ENCODE measurements at regions not wholly inside any gene's neighbourhood (a gene's known extent, or its start where the extent isn't known, plus 50 kb on each side); places are given as distances from the start of the nearest gene placed in this dataset.

DNA sequence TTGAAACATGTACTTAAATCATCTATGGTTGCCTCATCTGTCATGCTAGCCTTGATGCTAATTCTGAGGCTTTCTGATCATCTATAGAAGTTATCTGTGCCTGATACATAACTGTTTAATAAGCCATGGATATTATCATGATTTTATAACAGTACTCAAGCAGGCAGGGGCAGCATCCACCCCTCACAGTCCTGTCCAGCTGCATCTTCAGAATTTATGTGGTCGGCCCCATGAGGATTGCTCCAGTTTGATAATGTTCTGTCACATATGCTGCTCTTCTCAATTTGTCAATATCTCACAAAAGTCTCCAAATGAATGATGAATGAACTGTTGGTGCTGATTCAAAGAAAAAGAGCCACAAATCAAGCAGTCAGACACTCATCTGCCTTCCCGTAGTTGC lies 335.1 kb upstream of the POM121L12 start:
- no peak overlapping the region for H3K4me3 ChIP-seq (ENCODE audit: low read length)
- DNase-seq (ENCODE audit: low read depth) = no peak
- TF ChIP-seq, protein P1, sequence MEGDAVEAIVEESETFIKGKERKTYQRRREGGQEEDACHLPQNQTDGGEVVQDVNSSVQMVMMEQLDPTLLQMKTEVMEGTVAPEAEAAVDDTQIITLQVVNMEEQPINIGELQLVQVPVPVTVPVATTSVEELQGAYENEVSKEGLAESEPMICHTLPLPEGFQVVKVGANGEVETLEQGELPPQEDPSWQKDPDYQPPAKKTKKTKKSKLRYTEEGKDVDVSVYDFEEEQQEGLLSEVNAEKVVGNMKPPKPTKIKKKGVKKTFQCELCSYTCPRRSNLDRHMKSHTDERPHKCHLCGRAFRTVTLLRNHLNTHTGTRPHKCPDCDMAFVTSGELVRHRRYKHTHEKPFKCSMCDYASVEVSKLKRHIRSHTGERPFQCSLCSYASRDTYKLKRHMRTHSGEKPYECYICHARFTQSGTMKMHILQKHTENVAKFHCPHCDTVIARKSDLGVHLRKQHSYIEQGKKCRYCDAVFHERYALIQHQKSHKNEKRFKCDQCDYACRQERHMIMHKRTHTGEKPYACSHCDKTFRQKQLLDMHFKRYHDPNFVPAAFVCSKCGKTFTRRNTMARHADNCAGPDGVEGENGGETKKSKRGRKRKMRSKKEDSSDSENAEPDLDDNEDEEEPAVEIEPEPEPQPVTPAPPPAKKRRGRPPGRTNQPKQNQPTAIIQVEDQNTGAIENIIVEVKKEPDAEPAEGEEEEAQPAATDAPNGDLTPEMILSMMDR (IDR thresholded peaks at IDR 0.05; ENCODE audit: insufficient read depth, low read depth, low read length, missing control alignments) = no peak

DNA sequence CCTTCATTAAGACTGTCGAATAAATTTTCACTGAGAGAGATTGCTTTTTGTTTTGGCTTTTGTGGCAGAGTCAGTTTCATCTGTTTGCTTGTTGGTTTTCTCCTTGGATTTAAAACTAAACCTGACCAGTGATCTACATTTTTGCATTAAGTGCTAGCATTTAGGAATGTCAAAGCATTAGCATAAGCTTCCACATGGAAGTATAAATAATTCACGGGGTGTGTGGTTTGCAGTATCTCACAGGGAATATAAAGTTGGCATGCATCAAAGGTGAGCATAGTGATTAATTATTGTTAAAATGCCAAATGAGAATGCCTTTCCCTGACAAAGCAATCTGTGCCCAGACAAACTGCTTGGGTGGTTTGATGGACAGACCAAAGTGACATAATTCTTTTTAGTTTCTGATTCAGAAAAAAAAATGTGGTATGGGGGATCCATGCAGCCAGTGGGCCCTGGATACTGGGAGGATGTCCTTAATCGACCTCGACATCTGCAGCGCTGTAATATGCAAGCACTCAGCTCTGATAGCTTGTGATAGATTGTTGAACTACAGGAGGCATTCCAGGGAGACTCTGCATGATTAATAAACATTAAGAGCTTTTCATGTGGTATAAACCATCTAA lies 339.3 kb upstream of the POM121L12 start:
- no peak overlapping the region for H3K4me3 ChIP-seq (ENCODE audit: low read length)
- no peak for DNase-seq (ENCODE audit: low read depth)
- TF ChIP-seq, protein P1 (IDR thresholded peaks at IDR 0.05; ENCODE audit: insufficient read depth, low read depth, low read length, missing control alignments) = no peak

DNA sequence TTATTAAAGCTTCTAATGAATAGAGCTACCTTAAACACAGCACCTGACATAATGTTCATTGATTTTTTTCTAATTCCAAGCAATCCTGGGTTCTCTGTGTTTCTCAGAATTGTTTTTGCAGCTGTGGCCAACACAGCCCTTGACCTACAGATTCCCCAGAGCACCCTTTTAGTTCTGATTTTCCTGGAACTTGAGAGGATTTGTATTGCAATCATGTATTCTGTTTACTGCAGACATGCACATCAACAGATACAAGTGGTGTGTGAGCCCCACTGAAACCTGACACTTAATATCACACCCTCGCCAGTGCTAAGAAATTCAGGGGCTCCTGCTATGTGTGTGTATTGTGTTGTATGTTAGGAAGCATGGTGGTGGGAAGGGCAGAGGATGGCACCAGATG lies 344.2 kb upstream of the POM121L12 start:
- TF ChIP-seq, protein P1 (IDR thresholded peaks at IDR 0.05; ENCODE audit: insufficient read depth, low read depth, low read length, missing control alignments) = no peak
- DNase-seq (ENCODE audit: low read depth) = no peak
- H3K4me3 ChIP-seq (ENCODE audit: low read length) = no peak overlapping the region

DNA sequence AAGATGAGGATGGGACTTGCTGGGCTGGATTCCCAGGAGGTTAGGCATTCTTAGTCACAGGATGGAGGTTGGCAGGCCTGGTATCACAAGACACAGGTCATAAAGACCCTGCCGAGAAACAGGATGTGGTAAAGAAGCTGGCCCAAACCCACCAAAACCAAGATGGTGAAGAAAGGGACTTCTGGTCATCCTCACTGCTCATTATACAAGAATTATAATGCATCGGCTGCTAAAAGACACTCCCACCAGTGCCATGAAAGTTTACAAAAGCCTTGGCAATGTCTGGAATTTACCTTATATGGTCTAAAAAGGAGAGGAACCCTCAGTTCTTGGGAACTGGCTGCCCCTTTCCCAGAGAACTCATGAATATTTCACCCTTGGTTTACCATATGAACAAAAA lies 345.5 kb upstream of the POM121L12 start:
- TF ChIP-seq, protein P1 (IDR thresholded peaks at IDR 0.05; ENCODE audit: insufficient read depth, low read depth, low read length, missing control alignments) = no peak
- no peak overlapping the region for H3K4me3 ChIP-seq (ENCODE audit: low read length)
- no peak for DNase-seq (ENCODE audit: low read depth)

DNA sequence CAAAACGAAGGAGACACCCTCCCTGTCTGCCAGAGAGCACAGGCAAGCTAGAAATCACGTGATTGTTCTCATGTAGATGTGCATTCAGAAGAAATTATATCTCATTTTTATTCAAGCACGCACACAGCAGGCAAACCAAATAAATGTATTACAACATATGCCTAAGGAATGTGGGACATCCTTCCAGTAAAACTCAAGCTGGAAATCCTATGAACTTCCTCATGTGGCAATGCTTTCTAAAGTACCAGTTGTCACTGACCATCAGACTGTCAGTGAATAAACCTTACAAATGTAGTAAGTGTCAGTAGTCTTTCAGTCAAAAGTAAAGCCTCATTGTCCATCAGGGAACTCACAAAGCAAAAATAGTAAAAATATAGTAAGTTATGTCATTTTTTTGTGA lies 350.1 kb upstream of the POM121L12 start:
- H3K4me3 ChIP-seq (ENCODE audit: low read length) = no peak overlapping the region
- TF ChIP-seq, protein P1 (IDR thresholded peaks at IDR 0.05; ENCODE audit: insufficient read depth, low read depth, low read length, missing control alignments) = no peak
- no peak for DNase-seq (ENCODE audit: low read depth)

DNA sequence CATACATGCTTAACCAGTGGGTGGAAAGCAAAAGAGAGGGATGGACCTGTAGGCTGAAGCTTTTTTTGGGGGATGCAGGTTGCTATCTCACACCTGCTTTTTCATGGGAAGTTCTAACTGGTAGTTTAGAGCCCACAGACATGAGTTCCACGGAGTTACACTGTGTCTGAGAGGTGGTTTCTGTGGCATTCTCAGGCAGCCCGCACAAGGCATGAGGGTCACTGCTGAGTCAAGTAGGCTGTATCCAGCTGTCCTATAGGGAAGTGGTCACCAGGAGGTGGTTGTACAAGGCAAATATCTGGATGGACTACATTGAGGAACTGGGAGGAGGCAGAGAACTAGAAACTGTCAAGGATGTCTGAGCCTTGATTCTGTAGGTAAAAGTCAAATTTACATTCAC lies 351.0 kb upstream of the POM121L12 start:
- no peak for DNase-seq (ENCODE audit: low read depth)
- TF ChIP-seq, protein P1 (IDR thresholded peaks at IDR 0.05; ENCODE audit: insufficient read depth, low read depth, low read length, missing control alignments) = no peak
- H3K4me3 ChIP-seq (ENCODE audit: low read length) = no peak overlapping the region

DNA sequence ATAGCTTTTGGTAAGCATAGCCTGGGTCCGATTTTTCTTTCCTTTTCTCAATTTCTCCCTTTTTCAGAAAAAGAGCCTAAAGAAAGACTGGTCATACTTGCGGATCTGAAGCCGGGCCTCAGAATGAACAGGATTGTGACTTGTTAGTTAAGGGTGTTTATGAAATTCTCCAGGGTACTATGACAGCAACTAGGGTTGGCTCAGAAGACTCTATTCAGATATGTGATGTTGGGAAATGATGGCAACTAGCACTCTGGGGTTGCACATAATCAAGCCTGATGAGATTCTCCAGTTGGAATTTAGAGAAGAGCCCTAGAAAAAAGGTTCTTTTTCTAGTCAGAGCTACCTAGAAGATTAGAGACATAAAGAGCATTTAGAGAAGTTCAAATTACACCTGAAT lies 352.4 kb upstream of the POM121L12 start:
- no peak for DNase-seq (ENCODE audit: low read depth)
- no peak overlapping the region for H3K4me3 ChIP-seq (ENCODE audit: low read length)
- TF ChIP-seq, protein P1 (IDR thresholded peaks at IDR 0.05; ENCODE audit: insufficient read depth, low read depth, low read length, missing control alignments) = no peak

All from epithelial cell of esophagus (primary cell).